HG03342 (cell line): ENCODE measurements at regions not wholly inside any gene's neighbourhood (a gene's known extent, or its start where the extent isn't known, plus 50 kb on each side); places are given as distances from the start of the nearest gene placed in this dataset.
"Not testable (repeated sequence)": the region's sequence is repeated elsewhere in the genome, so short reads cannot be mapped to it uniquely, and the experiment has no call there.

Experiments used
- ATAC-seq: cut with Tn5 transposase; IDR thresholded peaks from one replicate; pipeline ENCODE4 v1.9.1; 2021; ENCODE audit warnings: mild to moderate bottlenecking, moderate library complexity; ENCODE audit not compliant: unreplicated experiment

- ATAC-seq = no peak
Observed at GRCh38 chr20:57093766-57094165, 172.7 kb downstream of the BMP7 start.

- ATAC-seq = no peak
Observed at GRCh38 chr20:57094252-57094891, 172.1 kb downstream of the BMP7 start.

- ATAC-seq = no peak
Observed at GRCh38 chr20:57094991-57095390, 171.4 kb downstream of the BMP7 start.

DNA sequence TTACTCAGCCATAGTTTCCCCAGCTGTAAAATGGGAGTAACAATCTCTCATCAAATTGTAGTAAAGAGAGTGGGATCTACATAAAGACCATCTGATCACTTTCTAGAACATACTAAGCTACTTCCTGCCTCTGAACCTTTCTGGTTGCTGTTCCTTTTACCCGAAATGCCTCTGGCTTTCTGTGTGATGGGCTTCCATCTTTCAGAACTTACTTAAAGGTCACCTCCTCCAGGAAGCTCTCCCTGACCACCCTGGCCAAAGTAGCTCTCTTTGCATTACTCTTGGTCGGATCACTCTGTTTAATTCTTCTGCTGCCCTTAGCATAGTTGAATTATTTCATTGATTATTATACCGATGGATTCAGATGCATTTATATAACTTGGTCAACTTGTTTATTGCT is 171.0 kb downstream of the BMP7 start:
- ATAC-seq = no peak

DNA sequence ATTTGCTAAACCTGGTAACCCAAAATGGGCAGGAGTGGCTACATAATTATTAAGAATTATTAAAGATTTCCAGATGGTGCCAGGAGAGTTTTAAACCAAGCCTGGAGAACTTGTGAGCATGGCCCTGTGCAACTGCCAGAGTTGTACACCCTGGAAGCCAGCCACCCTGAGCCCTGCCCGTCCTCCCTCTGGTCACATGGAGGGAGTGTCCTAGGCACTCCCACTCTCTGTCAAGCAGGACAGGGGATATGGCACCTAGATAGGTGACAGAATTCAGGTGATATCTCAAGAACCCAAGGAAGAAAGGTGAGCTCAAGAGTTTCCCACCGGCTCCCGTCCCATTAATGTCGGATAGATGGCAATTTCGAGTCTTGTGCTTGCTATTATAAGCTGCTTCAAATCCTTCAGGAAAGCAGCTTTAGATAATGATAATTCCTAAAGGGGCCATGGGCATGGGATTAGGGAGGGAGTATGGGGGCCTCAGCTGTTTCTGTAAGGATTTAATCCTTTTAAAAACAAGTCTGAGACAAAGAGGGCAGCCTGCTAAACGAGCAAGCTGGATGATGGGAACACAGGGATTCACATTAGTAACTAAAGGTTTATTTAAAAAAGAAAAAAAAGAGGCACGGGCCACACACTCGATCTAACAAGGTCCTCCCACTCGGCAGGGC is 169.1 kb downstream of the BMP7 start:
- ATAC-seq = no peak

GRCh38 chr20:57102160-57102559 is 164.3 kb downstream of the BMP7 start:
- ATAC-seq = no peak

- no peak for ATAC-seq
Observed at GRCh38 chr20:57102566-57102965, 163.9 kb downstream of the BMP7 start.

DNA sequence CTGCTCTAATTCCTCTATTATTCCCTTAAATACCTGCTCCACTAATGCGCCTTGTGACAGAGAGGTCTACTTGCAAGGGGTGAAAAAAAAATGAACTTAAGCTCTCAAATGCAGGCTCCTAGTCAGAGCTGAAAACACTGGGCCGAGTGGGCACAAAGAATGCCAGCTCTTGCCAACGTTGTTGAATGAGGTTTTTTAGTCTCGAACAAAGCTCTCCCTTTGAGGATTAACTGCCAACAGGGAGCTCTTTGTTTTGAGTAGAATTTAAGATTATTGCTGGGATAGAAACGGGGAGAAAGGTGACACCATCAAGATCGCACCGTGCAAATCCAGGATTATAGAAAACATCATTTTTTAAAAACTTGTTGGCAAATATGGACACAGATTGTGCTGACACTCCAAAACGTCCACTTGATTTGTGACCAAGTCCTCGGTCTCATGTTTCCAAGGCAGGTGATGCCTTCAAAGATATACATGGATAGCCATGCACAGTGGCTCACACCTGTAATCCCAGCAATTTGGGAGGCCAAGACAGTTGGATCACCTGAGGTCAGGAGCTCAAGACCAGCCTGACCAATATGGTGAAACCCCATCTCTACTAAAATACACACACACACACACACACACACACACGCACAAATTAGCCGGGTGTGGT is 163.2 kb downstream of the BMP7 start:
- no peak for ATAC-seq

DNA sequence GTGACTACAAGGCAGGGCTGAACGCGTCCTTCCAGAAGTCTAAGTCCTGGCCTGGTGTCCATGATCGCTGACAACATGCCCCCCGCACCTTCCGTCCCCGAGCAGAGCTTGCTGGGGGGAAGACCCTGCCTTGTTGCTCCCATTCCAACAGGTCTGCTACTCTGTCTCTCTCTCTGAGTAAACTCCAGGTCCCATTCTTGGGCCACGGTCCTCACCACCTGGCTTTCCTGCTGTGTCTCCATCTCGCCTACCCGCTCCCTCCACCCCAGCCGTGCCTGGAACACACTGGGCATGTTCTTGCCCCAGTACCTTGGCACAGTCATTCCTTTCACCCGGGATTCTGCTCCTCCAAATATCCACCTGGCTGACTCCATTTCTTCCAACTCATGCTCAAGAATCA is 162.3 kb downstream of the BMP7 start:
- ATAC-seq = no peak

- no peak for ATAC-seq
Observed at GRCh38 chr20:57104651-57105204, 161.7 kb downstream of the BMP7 start.

DNA sequence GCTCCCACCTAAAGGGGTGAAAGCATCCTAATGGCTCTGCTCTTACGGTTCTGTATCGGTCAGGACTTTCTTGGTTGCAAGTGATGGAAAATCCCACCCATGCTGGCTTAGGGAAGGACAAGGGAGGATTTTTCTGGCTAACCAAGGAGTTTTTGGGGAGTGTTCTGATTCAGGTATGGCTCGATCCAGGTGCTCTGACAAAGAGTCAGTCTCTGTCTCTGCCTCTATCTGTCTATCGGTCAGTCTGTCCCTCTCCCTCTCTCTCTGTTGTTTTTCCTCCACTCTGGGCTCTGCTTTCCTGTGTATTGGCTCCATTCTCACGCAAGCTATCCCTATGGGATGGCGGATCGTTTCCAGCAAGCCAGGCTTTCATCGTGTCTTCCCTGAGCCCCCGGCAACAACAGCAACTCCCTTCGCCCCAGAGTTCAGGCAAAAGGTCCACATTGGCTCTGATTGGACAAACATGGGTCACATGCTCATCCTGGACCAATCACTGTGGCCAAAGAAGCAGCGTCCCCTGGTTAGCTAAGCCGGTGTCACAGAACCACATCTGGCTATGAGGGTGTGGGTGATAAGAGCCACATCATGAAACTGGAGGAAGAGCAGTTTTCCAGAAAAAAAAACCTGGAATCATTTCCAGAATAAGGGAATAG is 160.3 kb downstream of the BMP7 start:
- ATAC-seq = no peak

DNA sequence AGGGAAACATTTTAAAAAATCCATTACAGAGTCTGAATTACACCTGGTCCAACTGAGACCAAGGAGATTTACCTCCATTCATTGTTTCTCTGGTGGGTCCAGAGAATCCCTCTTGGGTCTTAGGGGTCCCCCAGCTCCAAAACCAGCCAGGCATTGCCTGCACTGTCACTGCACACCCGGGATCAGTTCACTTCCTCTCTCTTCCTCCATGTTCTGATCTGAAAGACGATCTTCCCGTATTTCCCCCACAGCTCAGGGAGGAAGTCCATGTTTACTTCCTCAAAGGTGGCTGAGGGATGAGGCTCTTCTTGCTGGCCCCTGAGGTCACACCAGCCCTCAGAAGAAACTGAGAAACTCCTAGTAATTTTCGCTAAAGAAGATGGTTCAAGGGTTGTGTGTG is 159.7 kb downstream of the BMP7 start:
- no peak for ATAC-seq

- ATAC-seq = no peak
Observed at GRCh38 chr20:57107208-57107607, 159.2 kb downstream of the BMP7 start.

DNA sequence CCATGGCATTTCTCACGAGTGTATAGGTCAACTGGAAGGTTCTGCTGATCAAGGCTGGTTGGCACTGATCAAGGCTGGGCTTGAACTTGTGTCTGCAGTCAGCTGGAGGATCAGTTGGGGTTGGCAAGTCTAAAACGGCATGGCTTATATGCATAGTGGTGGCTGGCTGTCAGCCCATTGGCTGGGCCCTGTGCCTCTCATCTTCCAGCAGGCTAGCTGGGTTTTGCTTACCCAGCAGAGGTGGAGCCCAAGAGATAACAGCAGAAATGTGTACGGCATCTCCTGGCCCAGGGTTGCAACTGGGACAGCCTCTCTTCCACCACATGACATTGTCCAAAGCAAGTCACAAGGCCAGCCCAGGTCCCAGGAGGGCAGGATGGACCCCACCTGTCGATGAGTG is 158.2 kb downstream of the BMP7 start:
- no peak for ATAC-seq

DNA sequence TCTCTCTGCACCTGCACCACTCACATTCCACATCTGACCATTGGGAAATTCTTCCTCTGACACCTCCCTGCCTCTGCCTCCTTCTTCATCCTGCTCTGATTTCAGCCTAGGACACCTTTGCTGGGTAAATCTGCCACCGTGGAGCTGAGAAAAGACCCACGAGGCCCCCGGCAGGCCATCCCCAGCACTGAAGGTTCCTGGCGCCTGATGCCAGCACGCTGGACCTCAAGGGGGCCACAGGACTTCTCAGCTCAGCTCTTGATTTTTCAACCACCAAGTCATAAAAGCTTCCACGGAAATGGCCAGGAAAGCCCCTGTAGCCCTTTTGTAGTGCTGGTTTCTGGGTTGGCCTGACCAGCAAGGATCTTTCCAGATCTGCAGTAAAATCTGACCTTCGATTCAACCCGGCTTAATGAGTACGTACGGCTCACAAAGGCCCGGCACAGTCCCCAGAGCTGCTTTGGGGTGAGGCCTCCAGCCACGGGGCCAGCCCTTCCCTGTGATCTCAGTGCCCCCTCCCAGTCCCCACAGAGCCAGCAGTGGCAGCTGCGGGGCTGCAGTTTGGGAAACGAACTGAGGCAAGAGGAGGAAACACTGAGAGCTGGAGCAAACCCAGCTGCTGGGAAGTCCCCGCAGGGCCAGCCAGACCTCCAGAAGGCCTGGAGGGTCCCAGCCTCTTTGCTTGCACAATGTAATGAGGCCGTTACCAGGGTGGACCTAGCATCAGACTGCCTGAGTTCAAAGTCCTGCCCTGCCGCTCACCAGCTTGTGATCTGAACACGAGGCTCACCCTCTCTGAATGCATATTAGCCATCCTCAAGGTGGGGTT is 157.5 kb downstream of the BMP7 start:
- ATAC-seq = no peak

- ATAC-seq = no peak
Observed at GRCh38 chr20:57109571-57109953, 156.9 kb downstream of the BMP7 start.

DNA sequence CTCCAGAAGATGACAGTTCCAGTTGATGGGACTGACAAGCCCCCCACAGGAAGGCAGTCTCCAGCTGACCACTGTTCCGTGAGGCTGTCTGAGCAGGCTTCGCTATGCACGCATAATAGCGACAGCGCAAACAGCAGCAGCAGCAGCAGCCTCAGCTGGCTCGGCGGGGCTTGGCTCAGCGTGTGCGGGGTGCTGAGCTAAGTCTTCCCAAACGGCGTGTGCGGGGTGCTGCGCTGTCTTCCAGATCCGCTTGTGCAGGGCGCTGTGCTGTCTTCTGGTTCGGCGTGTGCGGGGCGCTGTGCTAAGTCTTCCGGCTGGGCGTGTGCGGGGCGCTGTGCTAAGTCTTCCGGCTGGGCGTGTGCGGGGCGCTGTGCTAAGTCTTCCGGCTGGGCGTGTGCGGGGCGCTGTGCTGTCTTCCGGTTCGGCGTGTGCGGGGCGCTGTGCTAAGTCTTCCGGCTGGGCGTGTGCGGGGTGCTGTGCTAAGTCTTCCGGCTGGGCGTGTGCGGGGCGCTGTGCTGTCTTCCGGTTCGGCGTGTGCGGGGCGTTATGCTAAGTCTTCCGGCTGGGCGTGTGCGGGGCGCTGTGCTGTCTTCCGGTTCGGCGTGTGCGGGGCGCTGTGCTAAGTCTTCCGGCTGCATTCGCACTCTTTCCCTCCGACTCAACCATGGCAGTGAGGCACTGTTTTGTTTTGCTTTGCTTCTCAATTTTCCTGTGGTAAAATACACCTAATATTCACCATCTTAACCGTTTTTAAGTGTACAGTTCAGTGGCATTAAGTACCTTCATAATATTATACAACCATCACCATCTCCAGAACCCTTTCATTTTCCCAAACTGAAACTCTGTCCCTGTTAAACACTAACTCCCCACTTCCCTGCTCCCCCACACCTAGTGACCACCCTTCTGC is 156.1 kb downstream of the BMP7 start:
- not testable (repeated sequence) for ATAC-seq

GRCh38 chr20:57111028-57111373 is 155.4 kb downstream of the BMP7 start:
- no peak for ATAC-seq

- ATAC-seq = no peak
Observed at GRCh38 chr20:57112448-57112847, 154.0 kb downstream of the BMP7 start.
